ENCODE measurements at regions not wholly inside any gene's neighbourhood (a gene's known extent, or its start where the extent isn't known, plus 50 kb on each side); places are given as distances from the start of the nearest gene placed in this dataset.

GRCh38 chr16:59356709-59357108, 622.6 kb upstream of the GOT2 start (continued):
- TF ChIP-seq KAT7 (CRISPR knock-in tag; IDR thresholded peaks at IDR 0.05; ENCODE audit: borderline replicate concordance) (no peak), ZNF282 (CRISPR knock-in tag; IDR thresholded peaks at IDR 0.05) (no peak), SMARCC2 (IDR thresholded peaks at IDR 0.05; ENCODE audit: low read depth) (peak; percentile 94), POLR3A (IDR thresholded peaks at IDR 0.05; ENCODE audit: borderline replicate concordance, extremely low read depth, insufficient read depth, insufficient read length) (no peak), TAF9B (IDR thresholded peaks at IDR 0.05; ENCODE audit: partially characterized antibody) (peak; percentile 48), NFE2 (IDR thresholded peaks at IDR 0.05; ENCODE audit: low read depth) (peak; percentile 76), SNRNP70 (optimal IDR thresholded peaks at IDR 0.05; ENCODE audit: low read depth, low read length) (no peak), CREB1 (IDR thresholded peaks at IDR 0.05) (peak; percentile 54; the same call in 1 of the 2 replicates), CREB1 (CRISPR knock-in tag; IDR thresholded peaks at IDR 0.05) (no peak), BHLHE40 (IDR thresholded peaks at IDR 0.05; ENCODE audit: low read length) (peak; percentile 57; the same call in 1 of the 2 replicates), STAT5A (IDR thresholded peaks at IDR 0.05; ENCODE audit: borderline replicate concordance, low read length) (peak; percentile 86), HLTF (IDR thresholded peaks at IDR 0.05) (no peak), ZNF324 (CRISPR knock-in tag; IDR thresholded peaks at IDR 0.05) (no peak), ZNF316 (IDR thresholded peaks at IDR 0.05) (peak; percentile 30; the same call in 1 of the 2 replicates), TRIM25 (IDR thresholded peaks at IDR 0.05; ENCODE audit: borderline replicate concordance) (no peak), ZNF140 (CRISPR knock-in tag; IDR thresholded peaks at IDR 0.05) (no peak), EHMT2 (IDR thresholded peaks at IDR 0.05) (no peak), ZNF589 (CRISPR knock-in tag; IDR thresholded peaks at IDR 0.05; ENCODE audit: low read depth) (peak; percentile 83), SMAD1 (IDR thresholded peaks at IDR 0.05; ENCODE audit: low read depth, low read length, partially characterized antibody) (no peak), CREB5 (CRISPR knock-in tag; IDR thresholded peaks at IDR 0.05) (no peak), BRD4 (IDR thresholded peaks at IDR 0.05) (no peak), ZBTB9 (CRISPR knock-in tag; IDR thresholded peaks at IDR 0.05) (no peak)
- TF ChIP-seq, protein P1, sequence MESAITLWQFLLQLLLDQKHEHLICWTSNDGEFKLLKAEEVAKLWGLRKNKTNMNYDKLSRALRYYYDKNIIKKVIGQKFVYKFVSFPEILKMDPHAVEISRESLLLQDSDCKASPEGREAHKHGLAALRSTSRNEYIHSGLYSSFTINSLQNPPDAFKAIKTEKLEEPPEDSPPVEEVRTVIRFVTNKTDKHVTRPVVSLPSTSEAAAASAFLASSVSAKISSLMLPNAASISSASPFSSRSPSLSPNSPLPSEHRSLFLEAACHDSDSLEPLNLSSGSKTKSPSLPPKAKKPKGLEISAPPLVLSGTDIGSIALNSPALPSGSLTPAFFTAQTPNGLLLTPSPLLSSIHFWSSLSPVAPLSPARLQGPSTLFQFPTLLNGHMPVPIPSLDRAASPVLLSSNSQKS (CRISPR knock-in tag; IDR thresholded peaks at IDR 0.05), result no peak
- TF ChIP-seq, protein P2, sequence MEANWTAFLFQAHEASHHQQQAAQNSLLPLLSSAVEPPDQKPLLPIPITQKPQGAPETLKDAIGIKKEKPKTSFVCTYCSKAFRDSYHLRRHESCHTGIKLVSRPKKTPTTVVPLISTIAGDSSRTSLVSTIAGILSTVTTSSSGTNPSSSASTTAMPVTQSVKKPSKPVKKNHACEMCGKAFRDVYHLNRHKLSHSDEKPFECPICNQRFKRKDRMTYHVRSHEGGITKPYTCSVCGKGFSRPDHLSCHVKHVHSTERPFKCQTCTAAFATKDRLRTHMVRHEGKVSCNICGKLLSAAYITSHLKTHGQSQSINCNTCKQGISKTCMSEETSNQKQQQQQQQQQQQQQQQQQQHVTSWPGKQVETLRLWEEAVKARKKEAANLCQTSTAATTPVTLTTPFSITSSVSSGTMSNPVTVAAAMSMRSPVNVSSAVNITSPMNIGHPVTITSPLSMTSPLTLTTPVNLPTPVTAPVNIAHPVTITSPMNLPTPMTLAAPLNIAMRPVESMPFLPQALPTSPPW (CRISPR knock-in tag; IDR thresholded peaks at IDR 0.05), result peak; percentile 40
